ENCODE measurements at regions not wholly inside any gene's neighbourhood (a gene's known extent, or its start where the extent isn't known, plus 50 kb on each side); places are given as distances from the start of the nearest gene placed in this dataset.

DNA sequence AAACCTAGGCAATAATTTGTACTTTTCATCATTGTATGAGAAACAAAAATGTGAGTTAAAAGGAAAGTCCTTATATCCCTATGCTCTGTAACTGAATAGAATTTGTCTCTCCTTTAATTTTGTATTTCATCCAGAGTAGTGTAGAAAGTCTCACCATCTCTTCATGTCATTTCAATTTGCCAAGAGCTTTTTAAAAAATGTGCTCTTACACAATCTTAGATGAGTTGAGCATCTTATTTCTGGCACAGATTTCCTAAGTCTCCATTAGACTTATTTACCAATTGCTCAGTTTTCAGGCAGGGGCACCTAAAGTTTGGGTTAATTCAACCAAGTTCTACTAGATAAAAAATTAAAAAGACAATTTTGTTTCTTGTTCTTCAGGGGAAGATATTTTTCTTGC lies 201.5 kb upstream of the RBMS3 start:
- Histone ChIP-seq H3K9me3 (ENCODE audit: control insufficient read depth, insufficient read depth, low read depth, low read length) (no peaks in the 10 kb centered on the region), H3K36me3 (ENCODE audit: control insufficient read depth, insufficient read depth, low read length) (no peaks in the 10 kb centered on the region)
- peak in 1 of 2 donors; percentile 31 for DNase-seq (ENCODE audit: low read depth in 2 of 2)

DNA sequence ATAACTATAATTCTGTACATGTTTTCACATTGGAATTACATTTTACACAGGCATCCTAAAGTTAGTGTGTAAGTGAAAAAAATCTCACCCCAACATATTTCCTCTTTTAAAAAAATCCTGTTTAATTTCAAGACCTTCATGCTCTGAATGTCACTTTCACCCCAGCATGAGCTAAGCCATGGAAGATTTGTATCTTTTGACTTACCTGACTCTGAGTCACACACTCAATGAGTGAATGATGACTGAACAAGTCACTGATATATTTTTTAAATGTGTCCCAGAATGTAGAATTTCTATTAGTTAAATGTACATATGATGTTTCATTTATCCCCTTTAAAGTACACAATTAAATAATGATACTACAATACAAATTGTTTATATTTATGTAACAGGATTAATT lies 199.9 kb upstream of the RBMS3 start:
- TF ChIP-seq, protein P1, sequence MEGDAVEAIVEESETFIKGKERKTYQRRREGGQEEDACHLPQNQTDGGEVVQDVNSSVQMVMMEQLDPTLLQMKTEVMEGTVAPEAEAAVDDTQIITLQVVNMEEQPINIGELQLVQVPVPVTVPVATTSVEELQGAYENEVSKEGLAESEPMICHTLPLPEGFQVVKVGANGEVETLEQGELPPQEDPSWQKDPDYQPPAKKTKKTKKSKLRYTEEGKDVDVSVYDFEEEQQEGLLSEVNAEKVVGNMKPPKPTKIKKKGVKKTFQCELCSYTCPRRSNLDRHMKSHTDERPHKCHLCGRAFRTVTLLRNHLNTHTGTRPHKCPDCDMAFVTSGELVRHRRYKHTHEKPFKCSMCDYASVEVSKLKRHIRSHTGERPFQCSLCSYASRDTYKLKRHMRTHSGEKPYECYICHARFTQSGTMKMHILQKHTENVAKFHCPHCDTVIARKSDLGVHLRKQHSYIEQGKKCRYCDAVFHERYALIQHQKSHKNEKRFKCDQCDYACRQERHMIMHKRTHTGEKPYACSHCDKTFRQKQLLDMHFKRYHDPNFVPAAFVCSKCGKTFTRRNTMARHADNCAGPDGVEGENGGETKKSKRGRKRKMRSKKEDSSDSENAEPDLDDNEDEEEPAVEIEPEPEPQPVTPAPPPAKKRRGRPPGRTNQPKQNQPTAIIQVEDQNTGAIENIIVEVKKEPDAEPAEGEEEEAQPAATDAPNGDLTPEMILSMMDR (conservative IDR thresholded peaks at IDR 0.05 in 1 of 2, IDR thresholded peaks at IDR 0.05 in 1 of 2; ENCODE audit: low read depth in 1 of 2, low read length in 2 of 2), result no peak
- no peak for TF ChIP-seq EZH2 (IDR thresholded peaks at IDR 0.05; ENCODE audit: low read length, missing control alignments)
- H3K9ac ChIP-seq (ENCODE audit: insufficient read depth, low read length), result no peak overlapping the region
- no peaks in the 10 kb centered on the region for H3K4me1 ChIP-seq (ENCODE audit: control insufficient read depth, extremely low read depth, insufficient read depth, low read length)
- H3K27ac ChIP-seq (ENCODE audit: insufficient read depth, low read length), result no peak overlapping the region
- no peak overlapping the region for H2AFZ ChIP-seq (ENCODE audit: low read length)
- H4K20me1 ChIP-seq (ENCODE audit: control insufficient read depth, extremely low read depth, insufficient read depth, low read length), result no peaks in the 10 kb centered on the region
- DNase-seq (ENCODE audit: low read depth in 2 of 2), result no peak
- H3K27me3 ChIP-seq (ENCODE audit: control insufficient read depth, insufficient read depth, low read length), result no peaks in the 10 kb centered on the region
- H3K4me2 ChIP-seq (ENCODE audit: extremely low read depth, insufficient read depth, low read length), result no peak overlapping the region
- no peak overlapping the region for H3K4me3 ChIP-seq (replicated peaks in 1 of 4; ENCODE audit: control extremely low read depth in 1 of 4, insufficient read depth in 1 of 4, low read depth in 3 of 4, low read length in 4 of 4)
- H3K9me3 ChIP-seq (ENCODE audit: control insufficient read depth, insufficient read depth, low read depth, low read length), result no peaks in the 10 kb centered on the region
- no peaks in the 10 kb centered on the region for H3K36me3 ChIP-seq (ENCODE audit: control insufficient read depth, insufficient read depth, low read length)
- no peaks in the 10 kb centered on the region for H3K79me2 ChIP-seq (ENCODE audit: control insufficient read depth, insufficient read depth, low read length)

More for the DNA sequence above, 201.5 kb upstream of the RBMS3 start:
- H3K27ac ChIP-seq (ENCODE audit: insufficient read depth, low read length), result no peak overlapping the region
- no peak overlapping the region for H3K4me3 ChIP-seq (replicated peaks in 1 of 4; ENCODE audit: control extremely low read depth in 1 of 4, insufficient read depth in 1 of 4, low read depth in 3 of 4, low read length in 4 of 4)
- no peak overlapping the region for H3K4me2 ChIP-seq (ENCODE audit: extremely low read depth, insufficient read depth, low read length)
- no peaks in the 10 kb centered on the region for H3K4me1 ChIP-seq (ENCODE audit: control insufficient read depth, extremely low read depth, insufficient read depth, low read length)
- H4K20me1 ChIP-seq (ENCODE audit: control insufficient read depth, extremely low read depth, insufficient read depth, low read length), result no peaks in the 10 kb centered on the region
- no peak for TF ChIP-seq EZH2 (IDR thresholded peaks at IDR 0.05; ENCODE audit: low read length, missing control alignments)
- TF ChIP-seq, protein P1 (conservative IDR thresholded peaks at IDR 0.05 in 1 of 2, IDR thresholded peaks at IDR 0.05 in 1 of 2; ENCODE audit: low read depth in 1 of 2, low read length in 2 of 2), result no peak
- H3K79me2 ChIP-seq (ENCODE audit: control insufficient read depth, insufficient read depth, low read length), result no peaks in the 10 kb centered on the region
- no peaks in the 10 kb centered on the region for H3K27me3 ChIP-seq (ENCODE audit: control insufficient read depth, insufficient read depth, low read length)
- no peak overlapping the region for H3K9ac ChIP-seq (ENCODE audit: insufficient read depth, low read length)
- no peak overlapping the region for H2AFZ ChIP-seq (ENCODE audit: low read length)

DNA sequence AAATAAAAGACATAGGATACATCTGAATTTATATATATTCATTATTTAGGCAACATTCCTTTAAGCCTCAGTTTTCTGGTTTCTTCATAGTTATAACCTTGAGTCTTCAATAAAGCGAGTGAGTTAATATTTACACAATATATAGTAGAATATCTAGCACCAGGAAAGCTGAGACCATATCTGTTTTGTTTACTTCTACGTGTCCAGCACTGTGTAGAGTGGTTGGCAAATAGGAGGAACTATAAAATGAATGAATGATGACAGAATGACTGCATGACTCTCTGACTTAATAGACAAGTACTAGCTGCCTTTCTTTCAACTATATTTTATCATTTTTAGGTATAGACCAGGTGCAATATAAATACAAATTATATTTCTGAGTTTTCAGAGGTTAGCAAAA lies 197.8 kb upstream of the RBMS3 start:
- no peak overlapping the region for H3K4me3 ChIP-seq (replicated peaks in 1 of 4; ENCODE audit: control extremely low read depth in 1 of 4, insufficient read depth in 1 of 4, low read depth in 3 of 4, low read length in 4 of 4)
- H3K9me3 ChIP-seq (ENCODE audit: control insufficient read depth, insufficient read depth, low read depth, low read length), result no peaks in the 10 kb centered on the region
- no peak overlapping the region for H3K4me2 ChIP-seq (ENCODE audit: extremely low read depth, insufficient read depth, low read length)
- H3K4me1 ChIP-seq (ENCODE audit: control insufficient read depth, extremely low read depth, insufficient read depth, low read length), result no peaks in the 10 kb centered on the region
- no peak overlapping the region for H2AFZ ChIP-seq (ENCODE audit: low read length)
- TF ChIP-seq EZH2 (IDR thresholded peaks at IDR 0.05; ENCODE audit: low read length, missing control alignments), result no peak
- TF ChIP-seq, protein P1 (conservative IDR thresholded peaks at IDR 0.05 in 1 of 2, IDR thresholded peaks at IDR 0.05 in 1 of 2; ENCODE audit: low read depth in 1 of 2, low read length in 2 of 2), result no peak
- H3K36me3 ChIP-seq (ENCODE audit: control insufficient read depth, insufficient read depth, low read length), result no peaks in the 10 kb centered on the region
- no peaks in the 10 kb centered on the region for H3K79me2 ChIP-seq (ENCODE audit: control insufficient read depth, insufficient read depth, low read length)
- no peak overlapping the region for H3K9ac ChIP-seq (ENCODE audit: insufficient read depth, low read length)
- H3K27me3 ChIP-seq (ENCODE audit: control insufficient read depth, insufficient read depth, low read length), result no peaks in the 10 kb centered on the region
- no peaks in the 10 kb centered on the region for H4K20me1 ChIP-seq (ENCODE audit: control insufficient read depth, extremely low read depth, insufficient read depth, low read length)
- no peak overlapping the region for H3K27ac ChIP-seq (ENCODE audit: insufficient read depth, low read length)
- no peak for DNase-seq (ENCODE audit: low read depth in 2 of 2)

All from fibroblast of lung (primary cell).